ENCODE measurements at regions not wholly inside any gene's neighbourhood (a gene's known extent, or its start where the extent isn't known, plus 50 kb on each side); places are given as distances from the start of the nearest gene placed in this dataset.

DNA sequence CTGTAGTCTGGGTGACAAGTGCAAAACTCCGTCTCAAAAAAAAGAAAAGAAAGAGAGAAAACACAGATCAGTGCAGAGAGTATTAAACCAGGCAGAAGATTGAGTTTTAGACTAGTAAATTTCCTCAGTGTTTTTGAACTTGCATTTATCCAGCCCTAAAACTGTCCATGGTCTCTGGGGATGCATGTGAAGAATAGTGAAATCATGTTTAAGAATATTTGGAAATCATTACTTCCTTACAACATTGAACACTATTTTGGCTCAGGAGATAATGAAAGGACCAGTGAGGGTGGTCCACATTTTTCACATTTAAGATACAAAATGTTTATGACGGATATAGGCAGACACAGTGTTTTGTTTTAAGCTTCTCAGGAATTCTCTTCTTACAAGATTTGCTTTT is 195.8 kb upstream of the RASGEF1B start:
- TF ChIP-seq POLR2A (IDR thresholded peaks at IDR 0.05; ENCODE audit: low read depth, low read length) (no peak), TAF1 (IDR thresholded peaks at IDR 0.05; ENCODE audit: borderline replicate concordance, low read depth, low read length) (no peak), POLR2AphosphoS5 (IDR thresholded peaks at IDR 0.05; ENCODE audit: low read depth, low read length) (no peak)
